C4-2B (cell line): ENCODE measurements at regions not wholly inside any gene's neighbourhood (a gene's known extent, or its start where the extent isn't known, plus 50 kb on each side); places are given as distances from the start of the nearest gene placed in this dataset.

Experiments used
- H3K27ac ChIP-seq: fragments of 450-650 bp; 2 replicates; pipeline ENCODE4 v1.5.1; 2017
- CTCF ChIP-seq: fragments of 450-650 bp; conservative IDR thresholded peaks from 2 replicates; pipeline ENCODE4 v1.5.1; 2017; ENCODE audit warnings: mild to moderate bottlenecking
- ZFX ChIP-seq: fragments of 450-650 bp; IDR thresholded peaks from 2 replicates; pipeline ENCODE4 v1.6.1; 2017

DNA sequence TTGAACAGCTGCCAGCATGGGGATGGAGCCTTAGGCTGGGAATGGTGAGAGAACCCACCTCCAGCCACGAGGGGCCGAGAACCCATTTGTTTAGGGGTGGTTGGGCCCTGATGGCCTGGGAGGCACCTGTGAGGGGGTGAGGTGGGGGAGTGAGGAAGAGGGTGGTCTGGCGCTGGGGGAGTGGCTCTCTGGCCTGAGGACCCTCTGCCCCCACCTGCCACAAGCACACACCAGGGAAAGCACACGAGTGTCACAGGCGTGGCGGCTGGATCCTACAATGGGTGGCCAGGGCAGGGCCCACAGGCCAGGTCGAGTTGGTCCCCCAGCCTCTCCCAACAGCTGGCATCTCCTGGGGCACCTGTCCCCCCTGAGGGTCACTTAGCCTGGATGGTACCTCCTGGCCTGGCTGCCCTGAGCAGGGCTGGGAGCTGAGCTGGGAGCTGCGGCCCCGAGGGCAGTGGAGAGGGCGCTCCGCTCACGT is 340.5 kb downstream of the TMEM121 start:
- no peak for TF ChIP-seq ZFX
- TF ChIP-seq CTCF = no peak

GRCh38 chr14:105867961-105868599 is 341.7 kb downstream of the TMEM121 start:
- no peak overlapping the region for H3K27ac ChIP-seq
- TF ChIP-seq CTCF (no peak), ZFX (no peak)

More for the DNA sequence above, 340.5 kb downstream of the TMEM121 start:
- no peak overlapping the region for H3K27ac ChIP-seq

GRCh38 chr14:105871590-105871989 is 345.2 kb downstream of the TMEM121 start:
- no peak overlapping the region for H3K27ac ChIP-seq
- TF ChIP-seq CTCF = no peak
- no peak for TF ChIP-seq ZFX

- H3K27ac ChIP-seq = no peak overlapping the region
- no peak for TF ChIP-seq ZFX
Observed at GRCh38 chr14:105873870-105874512, 347.6 kb downstream of the TMEM121 start.

DNA sequence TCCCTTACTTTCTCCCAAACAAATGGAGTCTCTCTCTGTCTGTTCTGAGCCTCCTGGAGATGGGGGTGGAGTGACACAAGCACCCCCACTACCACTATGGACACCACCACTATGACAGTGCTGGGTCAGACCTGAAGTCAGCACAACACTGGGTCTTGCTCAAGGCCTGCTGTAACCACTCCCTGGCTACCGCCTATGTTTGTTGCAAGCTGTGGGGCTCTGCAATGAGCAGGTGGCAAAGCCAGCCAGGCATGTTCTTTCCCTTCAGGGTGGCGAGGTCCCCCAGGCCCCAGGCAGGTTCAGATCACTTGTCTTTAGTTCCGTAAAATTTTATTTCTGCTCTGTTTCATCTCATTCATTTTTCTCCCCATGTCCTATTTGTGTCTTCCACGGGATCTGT is 349.8 kb downstream of the TMEM121 start:
- no peak for TF ChIP-seq ZFX
- TF ChIP-seq CTCF = no peak
- no peak overlapping the region for H3K27ac ChIP-seq

DNA sequence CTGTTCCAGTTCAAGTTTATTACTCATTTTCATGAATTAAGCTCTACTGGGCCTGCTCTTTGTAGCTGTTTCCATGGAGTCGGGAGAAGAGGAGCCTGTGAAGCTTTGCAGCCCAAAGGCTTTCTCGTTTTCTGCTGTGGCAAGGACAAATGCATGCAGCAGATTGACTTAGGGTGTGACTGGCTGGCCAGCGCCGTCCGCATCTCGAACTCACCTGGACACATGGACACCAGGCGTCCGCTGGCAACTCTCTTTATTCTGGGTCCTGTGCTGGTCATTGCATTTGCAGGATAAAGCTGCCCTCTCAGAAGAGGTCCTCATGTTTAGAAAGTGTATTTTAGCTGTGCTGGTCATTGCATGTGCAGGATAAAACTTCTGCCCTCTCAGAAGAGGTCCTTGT is 350.4 kb downstream of the TMEM121 start:
- TF ChIP-seq CTCF (no peak), ZFX (no peak)

GRCh38 chr14:105877645-105878044 is 351.3 kb downstream of the TMEM121 start:
- TF ChIP-seq CTCF (no peak), ZFX (no peak)
- no peak overlapping the region for H3K27ac ChIP-seq

More for the DNA sequence above, 350.4 kb downstream of the TMEM121 start:
- H3K27ac ChIP-seq = no peak overlapping the region

- no peak overlapping the region for H3K27ac ChIP-seq
- no peak for TF ChIP-seq CTCF
- no peak for TF ChIP-seq ZFX
Observed at GRCh38 chr14:105878125-105878524, 351.7 kb downstream of the TMEM121 start.
